ENCODE measurements at regions not wholly inside any gene's neighbourhood (a gene's known extent, or its start where the extent isn't known, plus 50 kb on each side); places are given as distances from the start of the nearest gene placed in this dataset.

DNA sequence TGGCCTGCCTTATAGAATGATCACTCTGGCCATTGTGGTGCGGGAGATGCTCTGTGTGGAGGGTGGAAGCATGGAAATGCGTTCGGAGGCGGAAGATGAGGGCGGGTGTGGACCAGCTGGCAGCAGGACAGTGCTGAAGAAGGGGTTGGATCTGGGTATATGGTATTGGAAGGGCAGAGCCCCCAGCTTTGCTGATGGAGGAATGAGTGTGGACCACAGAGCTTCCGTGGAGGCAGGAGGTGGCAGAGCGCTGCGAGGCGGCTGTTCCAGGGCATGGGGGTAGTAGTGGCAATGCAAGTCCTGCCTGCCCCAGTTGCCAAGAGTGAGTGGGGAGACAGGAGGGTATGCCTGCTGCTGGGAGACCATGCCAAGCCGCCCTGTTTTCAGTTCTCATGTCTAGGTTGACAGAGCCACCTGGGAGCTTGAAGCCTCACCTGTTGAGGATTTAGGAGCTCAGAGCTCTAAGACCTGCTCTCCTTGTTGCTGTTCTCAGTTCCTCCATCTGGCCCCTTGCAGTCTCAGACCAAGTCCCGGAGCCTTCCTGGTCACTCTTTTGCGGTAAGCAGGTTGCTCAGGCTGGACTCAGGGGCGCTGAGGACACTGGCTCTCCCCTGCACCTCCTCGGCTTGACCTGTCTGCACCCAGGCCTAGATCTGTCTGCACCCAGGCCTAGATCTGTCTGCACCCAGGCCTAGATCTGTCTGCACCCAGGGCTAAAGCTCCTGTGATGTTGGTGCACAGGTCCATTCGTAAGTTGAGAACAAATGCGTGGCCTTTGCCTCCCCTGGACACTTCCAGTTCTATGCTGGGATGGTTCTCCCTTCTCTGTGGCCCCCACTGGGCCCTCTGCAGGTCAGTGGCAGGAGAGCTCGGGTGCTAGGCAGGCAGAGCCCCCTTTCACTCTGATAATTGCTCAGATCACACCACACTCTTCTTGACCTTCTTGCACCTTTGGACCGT, 290.5 kb upstream of the HS6ST1 start:
- TF ChIP-seq, protein P1, sequence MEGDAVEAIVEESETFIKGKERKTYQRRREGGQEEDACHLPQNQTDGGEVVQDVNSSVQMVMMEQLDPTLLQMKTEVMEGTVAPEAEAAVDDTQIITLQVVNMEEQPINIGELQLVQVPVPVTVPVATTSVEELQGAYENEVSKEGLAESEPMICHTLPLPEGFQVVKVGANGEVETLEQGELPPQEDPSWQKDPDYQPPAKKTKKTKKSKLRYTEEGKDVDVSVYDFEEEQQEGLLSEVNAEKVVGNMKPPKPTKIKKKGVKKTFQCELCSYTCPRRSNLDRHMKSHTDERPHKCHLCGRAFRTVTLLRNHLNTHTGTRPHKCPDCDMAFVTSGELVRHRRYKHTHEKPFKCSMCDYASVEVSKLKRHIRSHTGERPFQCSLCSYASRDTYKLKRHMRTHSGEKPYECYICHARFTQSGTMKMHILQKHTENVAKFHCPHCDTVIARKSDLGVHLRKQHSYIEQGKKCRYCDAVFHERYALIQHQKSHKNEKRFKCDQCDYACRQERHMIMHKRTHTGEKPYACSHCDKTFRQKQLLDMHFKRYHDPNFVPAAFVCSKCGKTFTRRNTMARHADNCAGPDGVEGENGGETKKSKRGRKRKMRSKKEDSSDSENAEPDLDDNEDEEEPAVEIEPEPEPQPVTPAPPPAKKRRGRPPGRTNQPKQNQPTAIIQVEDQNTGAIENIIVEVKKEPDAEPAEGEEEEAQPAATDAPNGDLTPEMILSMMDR (IDR thresholded peaks at IDR 0.05) = no peak
- no peak for TF ChIP-seq POLR2A (IDR thresholded peaks at IDR 0.05)

Measured in thyroid gland (tissue), 4 donors.